Fibroblast of upper back skin (primary cell): ENCODE measurements at regions not wholly inside any gene's neighbourhood (a gene's known extent, or its start where the extent isn't known, plus 50 kb on each side); places are given as distances from the start of the nearest gene placed in this dataset.
"Not testable (repeated sequence)": the region's sequence is repeated elsewhere in the genome, so short reads cannot be mapped to it uniquely, and the experiment has no call there.

Source experiments
- DNase-seq: peaks from one replicate; pipeline ENCODE4 v3.0.0-alpha.2; 2013

- DNase-seq = no peak
Measured at GRCh38 chr5:14054111-14054854, 88.9 kb upstream of the TRIO start.

- DNase-seq = no peak
Measured at GRCh38 chr5:14050821-14051220, 92.3 kb upstream of the TRIO start.

- no peak for DNase-seq
Measured at GRCh38 chr5:14048434-14048833, 94.7 kb upstream of the TRIO start.

- no peak for DNase-seq
Measured at GRCh38 chr5:14041528-14042192, 97.2 kb upstream of the DNAH5 start.

- no peak for DNase-seq
Measured at GRCh38 chr5:14040542-14040941, 96.1 kb upstream of the DNAH5 start.

DNA sequence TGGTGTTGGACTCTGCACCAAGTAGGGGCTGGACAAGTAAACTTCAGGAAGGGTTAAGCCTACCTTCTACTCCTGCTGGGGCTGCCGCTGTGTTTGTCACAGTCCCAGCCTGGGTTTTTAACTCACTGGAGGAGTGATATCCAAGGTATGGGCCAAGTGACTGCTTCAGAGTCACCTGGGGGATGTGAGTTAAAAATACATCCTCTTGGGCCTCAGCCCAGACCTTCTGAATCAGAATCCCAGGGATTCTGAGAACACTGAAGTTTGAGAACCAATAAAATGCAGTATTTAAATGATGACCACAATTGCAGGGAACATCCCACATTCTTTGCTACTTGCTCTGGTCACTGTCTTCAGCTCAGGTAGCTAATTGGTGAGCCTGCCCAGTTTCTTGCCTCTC, 95.1 kb upstream of the DNAH5 start:
- peak; percentile 72 for DNase-seq

DNA sequence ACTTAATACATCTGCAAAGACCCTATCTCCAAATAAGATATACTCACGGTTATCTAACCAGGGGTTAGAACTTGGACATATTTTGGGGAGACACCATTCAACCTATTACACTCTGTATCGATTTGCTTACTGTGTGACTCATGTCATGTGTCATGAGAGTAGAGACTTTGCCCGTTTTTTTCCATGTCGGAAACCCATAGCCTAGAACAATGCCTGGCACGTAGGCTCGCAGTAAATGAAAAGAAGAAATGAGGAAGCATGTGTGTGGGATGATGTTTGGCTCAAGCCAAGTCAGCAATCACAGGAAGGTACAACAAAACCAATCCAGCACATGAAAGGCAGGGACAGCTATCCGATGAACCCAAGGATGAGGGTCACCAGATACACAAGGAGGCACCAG, 94.6 kb upstream of the DNAH5 start:
- DNase-seq = no peak

GRCh38 chr5:14038341-14038959, 94.0 kb upstream of the DNAH5 start:
- peak; percentile 90 for DNase-seq

- no peak for DNase-seq
Measured at GRCh38 chr5:14036947-14037346, 92.5 kb upstream of the DNAH5 start.

DNA sequence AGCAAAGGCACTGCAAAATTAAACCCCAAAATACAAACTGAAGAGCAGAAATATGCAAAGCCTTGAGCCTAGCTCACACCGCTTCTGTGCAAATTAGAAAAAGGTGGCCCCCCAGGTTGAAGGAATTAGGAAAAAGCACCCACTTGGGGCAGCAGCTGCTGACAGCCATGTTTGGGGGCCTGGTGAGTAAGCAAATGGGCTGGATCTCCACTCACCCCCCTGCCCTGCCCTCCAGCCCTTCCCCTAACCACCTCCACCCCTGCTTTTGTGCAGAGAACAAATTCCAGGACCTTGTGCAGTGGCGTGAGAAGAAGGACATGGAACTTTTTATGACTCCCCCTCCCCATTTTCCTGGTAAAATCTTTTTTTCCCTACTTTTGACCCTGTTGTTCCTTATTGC, 92.0 kb upstream of the DNAH5 start:
- DNase-seq = peak; percentile 77

- DNase-seq = peak; percentile 99
Measured at GRCh38 chr5:14035859-14036503, 91.5 kb upstream of the DNAH5 start.

GRCh38 chr5:14034963-14035362, 90.5 kb upstream of the DNAH5 start:
- no peak for DNase-seq

- peak; percentile 55 for DNase-seq
Measured at GRCh38 chr5:14032918-14033317, 88.4 kb upstream of the DNAH5 start.

DNA sequence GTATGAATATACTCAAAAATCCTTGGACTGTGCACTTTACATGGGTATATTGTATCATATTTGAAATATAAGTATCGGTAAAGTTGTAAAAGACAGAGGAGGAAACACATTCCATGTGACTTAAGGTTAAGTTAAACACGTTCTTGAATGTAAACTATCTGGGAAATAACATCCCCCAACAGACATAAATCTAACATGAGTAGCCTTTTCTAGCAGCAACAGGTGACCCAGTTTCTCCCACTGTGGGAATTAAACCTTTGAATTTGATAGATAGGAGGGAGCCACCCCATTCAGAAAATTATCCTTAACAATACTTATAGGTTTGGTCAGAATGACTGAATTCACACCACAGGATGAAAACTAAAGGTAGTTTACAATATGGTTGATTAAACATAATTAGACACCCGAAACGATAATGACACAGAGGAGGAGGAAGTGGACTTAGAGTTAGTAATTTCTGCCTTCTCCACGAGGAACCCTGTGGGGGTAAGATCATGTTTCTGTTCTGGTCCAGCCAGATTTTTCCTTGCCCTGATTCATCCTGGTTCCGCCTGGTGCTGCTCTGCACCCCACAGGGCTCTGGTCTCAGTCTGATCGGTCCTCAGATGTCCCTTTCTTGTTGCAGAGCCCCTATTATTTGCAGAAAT, 84.6 kb upstream of the DNAH5 start:
- DNase-seq = no peak

- DNase-seq = no peak
Measured at GRCh38 chr5:14028188-14028587, 83.7 kb upstream of the DNAH5 start.

GRCh38 chr5:14025569-14026286, 81.2 kb upstream of the DNAH5 start:
- no peak for DNase-seq

DNA sequence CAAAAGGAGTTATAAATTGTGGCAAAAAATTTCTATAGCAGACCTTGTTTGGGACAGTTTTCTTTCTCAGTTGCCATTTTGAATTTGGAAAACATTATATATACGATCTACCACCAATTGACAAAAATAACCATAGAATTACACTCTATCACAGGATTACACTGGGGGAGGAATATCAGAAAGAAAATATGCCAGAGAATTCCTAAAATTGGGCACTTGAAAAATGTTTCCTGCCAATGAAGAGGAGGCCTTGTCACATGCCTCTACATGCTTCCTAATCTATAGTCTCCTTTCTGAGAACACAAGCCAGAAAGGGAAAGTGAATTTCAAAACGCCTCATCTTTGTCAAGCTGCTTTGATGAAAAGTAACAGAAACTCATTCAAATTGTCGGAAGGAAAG, 78.5 kb upstream of the DNAH5 start:
- DNase-seq = no peak

DNA sequence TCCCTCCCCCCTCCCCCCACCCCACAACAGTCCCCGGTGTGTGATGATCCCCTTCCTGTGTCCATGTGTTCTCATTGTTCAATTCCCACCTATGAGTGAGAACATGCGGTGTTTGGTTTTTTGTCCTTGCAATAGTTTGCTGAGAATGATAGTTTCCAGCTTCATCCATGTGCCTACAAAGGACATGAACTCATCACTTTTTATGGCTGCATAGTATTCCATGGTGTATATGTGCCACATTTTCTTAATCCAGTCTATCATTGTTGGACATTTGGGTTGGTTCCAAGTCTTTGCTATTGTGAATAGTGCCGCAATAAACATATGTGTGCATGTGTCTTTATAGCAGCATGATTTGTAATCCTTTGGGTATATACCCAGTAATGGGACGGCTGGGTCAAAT, 76.5 kb upstream of the DNAH5 start:
- DNase-seq = not testable (repeated sequence)

- DNase-seq = no peak
Measured at GRCh38 chr5:14019768-14020290, 75.3 kb upstream of the DNAH5 start.

- DNase-seq = no peak
Measured at GRCh38 chr5:14017904-14018303, 73.4 kb upstream of the DNAH5 start.

DNA sequence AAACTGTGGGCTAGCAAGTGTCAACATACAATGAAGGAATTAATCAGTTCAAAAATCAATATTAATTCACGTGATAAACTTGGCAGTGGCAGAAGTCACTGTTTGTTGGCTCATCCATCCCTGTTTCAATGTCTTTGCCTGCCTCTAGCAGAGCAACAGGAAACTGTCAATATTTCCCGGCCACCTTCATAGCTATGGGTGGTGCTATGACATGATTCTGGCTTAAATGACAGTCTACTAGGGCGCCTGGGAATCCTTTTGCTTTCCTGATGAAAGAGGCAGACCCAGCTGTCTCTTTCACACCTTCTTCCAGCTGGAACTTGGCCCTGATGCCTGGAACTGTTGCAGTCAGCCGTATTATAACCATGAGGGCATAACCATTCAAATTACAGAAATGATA, 72.1 kb upstream of the DNAH5 start:
- no peak for DNase-seq
